NCI-H526 (cell line): ENCODE measurements at regions not wholly inside any gene's neighbourhood (a gene's known extent, or its start where the extent isn't known, plus 50 kb on each side); places are given as distances from the start of the nearest gene placed in this dataset.

Experiments used
- DNase-seq, 2 experiments: peaks; one replicate each; lab custom pipeline; 2025; lab: John Stamatoyannopoulos, UW

- DNase-seq, result no peak
Measured at GRCh38 chr18:78740876-78741275, 238.7 kb upstream of the SALL3 start.

- no peak for DNase-seq
Measured at GRCh38 chr18:78741381-78742217, 238.0 kb upstream of the SALL3 start.

- no peak for DNase-seq
Measured at GRCh38 chr18:78742218-78742745, 237.3 kb upstream of the SALL3 start.

GRCh38 chr18:78743078-78743477 is 236.5 kb upstream of the SALL3 start:
- DNase-seq, result no peak

- DNase-seq, result no peak
Measured at GRCh38 chr18:78751664-78752063, 228.0 kb upstream of the SALL3 start.

GRCh38 chr18:78753240-78753639 is 226.4 kb upstream of the SALL3 start:
- no peak for DNase-seq

GRCh38 chr18:78754311-78755043 is 225.1 kb upstream of the SALL3 start:
- DNase-seq, result no peak

- no peak for DNase-seq
Measured at GRCh38 chr18:78757014-78757413, 222.6 kb upstream of the SALL3 start.

- DNase-seq, result no peak
Measured at GRCh38 chr18:78758496-78758895, 221.1 kb upstream of the SALL3 start.

GRCh38 chr18:78762753-78763152 is 216.9 kb upstream of the SALL3 start:
- DNase-seq, result no peak

- no peak for DNase-seq
Measured at GRCh38 chr18:78764544-78764943, 215.1 kb upstream of the SALL3 start.

GRCh38 chr18:78765142-78765541 is 214.5 kb upstream of the SALL3 start:
- no peak for DNase-seq

- DNase-seq, result no peak
Measured at GRCh38 chr18:78765637-78766281, 213.9 kb upstream of the SALL3 start.

GRCh38 chr18:78766651-78767533 is 212.7 kb upstream of the SALL3 start:
- no peak for DNase-seq

GRCh38 chr18:78767648-78768071 is 212.0 kb upstream of the SALL3 start:
- DNase-seq, result no peak

GRCh38 chr18:78768221-78768620 is 211.4 kb upstream of the SALL3 start:
- no peak for DNase-seq

GRCh38 chr18:78768656-78769501 is 210.7 kb upstream of the SALL3 start:
- DNase-seq, result peak in 1 of 2 experiments; percentile 34

GRCh38 chr18:78769502-78770105 is 210.0 kb upstream of the SALL3 start:
- peak in 1 of 2 experiments; percentile 13 for DNase-seq

GRCh38 chr18:78770139-78770822 is 209.3 kb upstream of the SALL3 start:
- no peak for DNase-seq

GRCh38 chr18:78770823-78771139 is 208.8 kb upstream of the SALL3 start:
- no peak for DNase-seq
